IPS DF 6.9 (cell line): ENCODE measurements at regions not wholly inside any gene's neighbourhood (a gene's known extent, or its start where the extent isn't known, plus 50 kb on each side); places are given as distances from the start of the nearest gene placed in this dataset.

Source experiments
- DNase-seq: peaks from one replicate; pipeline ENCODE4 v3.0.0-alpha.2; 2013; ENCODE audit warnings: low read depth, low spot score
- H3K27ac ChIP-seq: one replicate; pipeline ENCODE4 v1.5.1; 2013; ENCODE audit warnings: low read length, control low read depth
- H3K27me3 ChIP-seq: 2 replicates; pipeline ENCODE4 v1.6.1; 2013; ENCODE audit warnings: mild to moderate bottlenecking, low read length; ENCODE audit not compliant: control insufficient read depth, insufficient read depth
- H3K36me3 ChIP-seq: 2 replicates; pipeline ENCODE4 v1.6.1; 2013; ENCODE audit warnings: low read length; ENCODE audit not compliant: control insufficient read depth, insufficient read depth
- H3K4me1 ChIP-seq: 2 replicates; pipeline ENCODE4 v1.6.1; 2013; ENCODE audit warnings: low read length; ENCODE audit not compliant: control insufficient read depth, insufficient read depth
- H3K4me3 ChIP-seq: 2 replicates; pipeline ENCODE4 v1.5.1; 2013; ENCODE audit warnings: mild to moderate bottlenecking, low read length
- H3K9me3 ChIP-seq: 2 replicates; pipeline ENCODE4 v1.6.1; 2013; ENCODE audit warnings: low read length, inconsistent platforms; ENCODE audit not compliant: control insufficient read depth, insufficient read depth
- WGBS: extraction: QIAGEN DNeasy Blood & Tissue Kit; methylation state at CpG from one replicate; pipeline ENCODE4 v1.1.7; 2013; ENCODE audit warnings: mixed read lengths, missing lambda C conversion rate; ENCODE audit not compliant: insufficient read length, insufficient coverage; 5-methylcytosine and 5-hydroxymethylcytosine counted together

DNA sequence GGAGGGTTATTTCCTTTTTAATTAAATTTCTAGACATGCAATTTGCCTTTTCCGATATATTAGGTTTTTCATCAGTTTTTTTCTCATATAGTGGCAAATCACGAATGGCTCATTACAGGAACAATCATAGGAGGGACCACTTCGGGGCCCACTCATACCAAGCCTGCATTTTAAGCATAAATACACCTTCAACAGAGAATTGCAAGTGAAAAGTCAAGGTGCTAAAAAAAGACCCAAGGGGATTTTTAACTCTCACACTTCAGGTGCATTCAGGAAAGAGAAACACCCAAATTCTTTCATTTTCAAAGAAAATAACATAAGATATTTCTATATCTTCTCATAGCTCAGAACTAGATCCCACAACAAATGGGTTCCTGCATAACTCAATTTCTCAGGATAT, 979.6 kb upstream of the NR2F2 start:
- no peak for DNase-seq
- Histone ChIP-seq H3K27me3 (no peaks in the 10 kb centered on the region), H3K27ac (no peak overlapping the region), H3K9me3 (no peaks in the 10 kb centered on the region), H3K36me3 (no peaks in the 10 kb centered on the region), H3K4me1 (no peaks in the 10 kb centered on the region), H3K4me3 (no peak overlapping the region)
- no CpG with 5 or more reads among the region's 3 CpGs for WGBS

DNA sequence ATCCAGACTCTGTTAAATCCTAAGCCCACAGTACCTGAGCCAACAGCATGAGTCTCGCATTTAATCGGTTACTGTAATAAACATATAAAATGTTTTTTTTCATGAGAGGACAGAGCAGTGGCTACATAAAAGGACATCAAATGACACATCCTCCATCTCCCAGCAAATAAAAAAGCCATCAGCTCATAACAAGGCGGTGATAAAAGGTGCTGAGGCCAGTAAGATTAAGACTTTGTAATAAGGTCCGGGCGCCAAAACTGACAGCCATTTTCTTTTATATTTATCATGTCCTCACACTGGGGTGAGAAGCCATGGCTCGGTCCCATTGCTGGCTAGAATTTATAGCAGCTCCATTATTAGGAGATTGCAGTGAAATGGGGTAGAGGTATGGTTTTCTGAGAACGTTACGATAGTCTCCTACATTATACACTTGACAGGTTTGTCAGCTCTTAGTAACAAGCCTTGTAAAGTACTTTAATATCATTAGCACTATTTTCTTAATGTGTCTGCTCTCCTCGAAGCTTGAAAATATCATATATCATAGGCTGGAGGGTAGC, 977.8 kb upstream of the NR2F2 start:
- Histone ChIP-seq H3K27me3 (no peaks in the 10 kb centered on the region), H3K36me3 (no peaks in the 10 kb centered on the region), H3K4me1 (no peaks in the 10 kb centered on the region), H3K27ac (no peak overlapping the region), H3K4me3 (no peak overlapping the region), H3K9me3 (no peaks in the 10 kb centered on the region)
- no CpG with 5 or more reads among the region's 9 CpGs for WGBS
- no peak for DNase-seq

DNA sequence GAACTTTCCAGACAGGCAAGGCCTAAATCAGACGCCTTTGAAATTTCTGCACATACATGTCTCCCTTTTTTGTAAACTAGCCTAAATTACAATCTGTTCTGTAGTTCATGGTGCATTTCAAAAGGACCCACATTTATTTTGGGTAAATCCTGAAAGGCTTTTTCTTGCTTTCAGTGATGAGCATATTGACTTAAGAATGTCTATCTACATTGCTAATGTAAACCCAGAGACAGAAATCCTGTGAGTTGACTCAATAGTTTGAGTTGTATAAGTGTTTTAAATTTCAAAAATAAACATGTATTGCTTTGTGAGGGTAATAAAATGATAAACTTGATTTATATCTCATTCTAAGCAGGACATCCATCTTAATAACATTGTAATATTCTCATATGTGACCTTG, 977.0 kb upstream of the NR2F2 start:
- Histone ChIP-seq H3K36me3 (no peaks in the 10 kb centered on the region), H3K4me1 (no peaks in the 10 kb centered on the region), H3K9me3 (no peaks in the 10 kb centered on the region), H3K4me3 (no peak overlapping the region), H3K27me3 (no peaks in the 10 kb centered on the region), H3K27ac (no peak overlapping the region)
- no peak for DNase-seq
- no CpG with 5 or more reads among the region's 1 CpG for WGBS

DNA sequence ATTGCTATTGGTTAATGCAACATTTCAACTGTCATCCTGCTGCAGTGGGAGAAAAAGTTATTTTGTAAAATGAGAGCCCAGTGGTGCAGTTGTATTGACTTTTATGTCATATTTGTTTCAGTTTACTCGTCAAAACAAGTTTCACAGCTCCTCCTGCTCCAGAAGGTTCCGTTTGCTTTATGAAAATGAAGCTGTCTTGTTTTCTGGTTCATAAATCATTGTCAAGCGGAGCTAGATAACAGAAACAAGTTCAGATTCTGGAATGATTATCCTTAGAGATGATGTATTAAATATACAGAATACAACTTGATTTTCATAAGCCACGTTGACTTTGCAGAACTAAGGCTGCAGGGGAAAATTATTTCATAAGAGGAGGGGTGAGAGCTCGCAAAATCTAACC, 970.5 kb upstream of the NR2F2 start:
- WGBS, result no CpG with 5 or more reads among the region's 5 CpGs
- H3K27me3 ChIP-seq, result no peaks in the 10 kb centered on the region

DNA sequence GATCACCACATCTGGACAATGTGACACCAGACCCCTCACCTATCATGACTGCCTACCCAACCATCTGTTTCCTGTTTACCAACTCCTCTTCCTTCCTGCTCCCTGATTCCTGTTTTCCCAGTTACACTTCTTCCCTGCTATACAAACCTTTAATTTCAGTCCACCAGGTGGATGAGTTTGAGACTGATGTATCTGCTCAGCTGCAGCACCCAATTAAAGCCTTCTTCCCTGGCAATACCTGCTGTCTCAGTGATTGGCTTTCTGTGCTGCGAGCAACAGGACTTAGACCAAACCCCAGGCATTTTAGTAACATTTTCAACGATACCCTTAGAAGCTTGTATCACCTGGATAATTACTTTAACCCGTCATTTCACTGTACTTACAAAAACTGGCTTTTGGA, 968.2 kb upstream of the NR2F2 start:
- no peak overlapping the region for H3K27ac ChIP-seq

More for the DNA sequence above, 970.5 kb upstream of the NR2F2 start:
- Histone ChIP-seq H3K4me1 (no peaks in the 10 kb centered on the region), H3K27ac (no peak overlapping the region), H3K4me3 (no peak overlapping the region), H3K36me3 (no peaks in the 10 kb centered on the region), H3K9me3 (no peaks in the 10 kb centered on the region)
- no peak for DNase-seq

DNA sequence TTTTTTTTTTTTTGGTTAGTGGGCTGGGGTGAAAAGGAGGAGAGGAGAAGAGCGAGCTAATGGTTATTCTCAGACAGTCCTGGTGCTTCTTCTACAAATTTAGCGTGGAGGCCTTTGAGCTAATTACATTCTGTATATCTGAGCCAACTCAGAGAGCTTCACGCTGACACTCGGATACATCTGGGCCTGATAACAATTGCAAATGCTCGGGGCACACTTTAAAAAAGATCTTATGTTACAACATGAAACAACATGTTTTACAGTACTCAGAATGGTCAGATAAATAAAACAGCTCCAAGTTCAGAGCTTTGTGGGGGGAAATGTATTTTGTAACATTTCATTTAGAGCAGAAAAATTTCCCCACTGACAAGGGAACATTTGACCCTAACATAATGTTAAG, 966.9 kb upstream of the NR2F2 start:
- Histone ChIP-seq H3K9me3 (no peaks in the 10 kb centered on the region), H3K4me1 (no peaks in the 10 kb centered on the region), H3K4me3 (no peak overlapping the region), H3K27ac (no peak overlapping the region), H3K36me3 (no peaks in the 10 kb centered on the region), H3K27me3 (no peaks in the 10 kb centered on the region)
- no peak for DNase-seq
- WGBS, result no CpG with 5 or more reads among the region's 5 CpGs

More for the DNA sequence above, 968.2 kb upstream of the NR2F2 start:
- Histone ChIP-seq H3K27me3 (no peaks in the 10 kb centered on the region), H3K4me3 (no peak overlapping the region), H3K9me3 (no peaks in the 10 kb centered on the region), H3K4me1 (no peaks in the 10 kb centered on the region), H3K36me3 (no peaks in the 10 kb centered on the region)
- no CpG with 5 or more reads among the region's 3 CpGs for WGBS
- DNase-seq, result no peak

DNA sequence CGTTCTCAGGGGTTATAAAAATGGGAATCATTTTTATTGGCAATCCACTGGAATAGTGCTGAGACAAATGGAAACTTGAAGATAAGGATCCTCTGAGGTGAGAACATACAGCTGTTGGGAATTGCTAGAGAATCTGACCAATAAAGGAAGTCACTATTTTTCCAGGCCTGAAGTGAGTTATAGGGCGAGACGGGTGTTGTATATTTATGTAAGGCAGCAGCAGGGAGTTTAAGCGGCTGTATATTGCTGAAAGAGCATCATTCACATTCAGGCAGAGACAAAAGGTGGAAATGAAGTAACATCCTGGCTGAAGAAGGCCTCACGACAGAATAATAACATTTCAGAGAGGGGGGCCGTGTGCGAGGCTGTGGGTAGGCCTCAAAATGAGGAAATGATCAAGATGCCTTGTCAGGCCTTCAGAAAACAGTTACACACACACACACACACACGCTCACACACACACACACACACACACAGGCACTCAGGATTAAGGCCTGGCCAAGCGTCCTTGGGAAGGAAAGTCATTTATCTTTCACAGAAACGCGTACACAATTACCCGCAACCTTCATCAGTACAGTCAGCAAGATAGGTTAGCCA, 964.9 kb upstream of the NR2F2 start:
- H3K4me1 ChIP-seq, result no peaks in the 10 kb centered on the region
- no peak for DNase-seq
- no peaks in the 10 kb centered on the region for H3K9me3 ChIP-seq
- H3K27me3 ChIP-seq, result no peaks in the 10 kb centered on the region
- no peak overlapping the region for H3K4me3 ChIP-seq
- no peaks in the 10 kb centered on the region for H3K36me3 ChIP-seq
- no peak overlapping the region for H3K27ac ChIP-seq
- no CpG with 5 or more reads among the region's 12 CpGs for WGBS

DNA sequence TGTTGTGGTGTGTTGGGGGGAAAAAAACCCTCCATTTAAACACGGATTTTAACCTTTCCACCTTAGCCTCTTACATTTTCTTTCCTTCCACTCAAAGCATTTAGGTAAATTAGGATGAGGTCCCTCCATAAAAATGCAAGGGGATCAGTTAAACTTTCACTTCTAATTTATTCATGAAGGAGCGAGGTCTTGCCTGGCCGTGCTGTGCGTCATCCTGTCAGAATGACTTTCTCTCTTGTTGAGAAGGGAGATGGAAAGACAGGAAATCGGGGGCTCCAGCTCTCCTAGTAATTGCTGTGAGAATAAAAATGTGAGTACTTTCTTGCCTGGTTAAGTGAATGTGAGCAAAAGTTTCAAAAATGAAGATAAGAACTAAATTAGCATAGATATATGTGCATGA, 962.3 kb upstream of the NR2F2 start:
- no CpG with 5 or more reads among the region's 5 CpGs for WGBS
- Histone ChIP-seq H3K27ac (no peak overlapping the region), H3K4me1 (no peaks in the 10 kb centered on the region), H3K27me3 (no peaks in the 10 kb centered on the region), H3K9me3 (no peaks in the 10 kb centered on the region), H3K36me3 (no peaks in the 10 kb centered on the region), H3K4me3 (no peak overlapping the region)
- DNase-seq, result no peak

DNA sequence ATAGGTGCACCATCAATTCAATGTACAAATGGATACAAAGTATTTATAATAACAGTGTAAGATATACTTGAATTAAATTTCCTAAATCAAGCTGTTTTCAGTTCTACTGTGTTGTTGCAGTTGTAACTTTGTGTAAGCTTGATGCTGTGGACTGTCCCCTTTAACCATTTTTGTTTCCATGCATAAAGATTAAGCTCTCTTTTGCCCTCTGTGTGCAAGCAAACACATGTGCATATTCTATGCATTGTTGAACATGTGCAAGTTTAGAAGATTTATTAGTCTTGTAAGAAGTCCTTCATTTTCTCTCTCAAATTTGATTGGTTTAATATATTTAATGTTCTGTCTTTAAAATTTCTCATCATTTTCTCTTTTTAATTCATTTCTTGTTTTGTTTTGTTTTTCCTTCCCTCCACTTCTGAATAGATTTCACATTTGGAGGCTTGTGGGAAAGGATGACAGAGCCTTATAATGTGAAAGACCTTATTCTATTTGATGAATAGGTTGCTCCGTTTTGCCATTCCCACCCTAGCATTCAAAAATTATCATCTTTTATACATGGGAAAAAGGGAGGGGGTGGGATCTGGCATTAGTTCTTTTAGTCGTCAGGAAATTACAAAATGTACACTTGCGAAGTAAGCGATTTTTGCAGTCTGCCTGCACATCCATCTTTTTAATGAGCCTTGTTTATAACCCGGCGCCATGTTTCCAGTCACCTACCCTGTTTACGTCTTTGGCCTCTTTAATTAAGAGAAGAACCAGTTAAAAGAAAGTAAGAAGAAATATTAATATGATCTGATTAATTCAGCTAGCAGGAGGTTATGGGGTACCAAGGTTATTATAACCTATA, 961.5 kb upstream of the NR2F2 start:
- Histone ChIP-seq H3K9me3 (no peaks in the 10 kb centered on the region), H3K36me3 (no peaks in the 10 kb centered on the region), H3K27me3 (no peaks in the 10 kb centered on the region), H3K4me1 (no peaks in the 10 kb centered on the region), H3K4me3 (no peak overlapping the region), H3K27ac (no peak overlapping the region)
- no CpG with 5 or more reads among the region's 7 CpGs for WGBS
- DNase-seq, result no peak

DNA sequence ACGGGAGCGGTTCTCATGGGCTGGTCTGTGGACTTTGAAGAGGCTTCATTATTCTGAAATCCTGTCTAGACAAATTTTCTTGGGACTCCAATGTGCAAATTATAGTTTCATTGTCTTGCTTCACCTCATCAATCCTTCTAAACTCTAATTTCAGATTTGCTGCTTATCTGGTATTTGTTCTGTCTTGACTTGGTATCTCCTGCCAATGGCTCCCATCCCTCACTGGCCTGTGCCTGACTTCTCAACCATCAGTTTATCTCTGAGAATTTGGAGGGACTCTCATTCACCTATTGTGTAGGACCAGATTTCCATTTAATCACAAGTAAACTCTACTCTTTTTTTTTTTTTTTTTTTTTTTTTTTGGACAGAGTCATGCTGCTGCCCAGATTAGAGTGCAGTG, 960.2 kb upstream of the NR2F2 start:
- H3K4me3 ChIP-seq, result no peak overlapping the region
- whole genome bisulfite sequencing, result no CpG with 5 or more reads among the region's 2 CpGs
- H3K27ac ChIP-seq, result no peak overlapping the region
- no peak for DNase-seq
- H3K36me3 ChIP-seq, result no peaks in the 10 kb centered on the region
- no peaks in the 10 kb centered on the region for H3K9me3 ChIP-seq
- no peaks in the 10 kb centered on the region for H3K27me3 ChIP-seq
- H3K4me1 ChIP-seq, result no peaks in the 10 kb centered on the region
